Thyroid gland (tissue), 4 donors: ENCODE measurements at regions not wholly inside any gene's neighbourhood (a gene's known extent, or its start where the extent isn't known, plus 50 kb on each side); places are given as distances from the start of the nearest gene placed in this dataset.
"Not testable (repeated sequence)": the region's sequence is repeated elsewhere in the genome, so short reads cannot be mapped to it uniquely, and the experiment has no call there.

Experiments used
- DNase-seq, 2 donors: peaks; one replicate each; pipeline ENCODE4 v3.0.0-alpha.2; 2019
- H3K27ac ChIP-seq, 3 donors: fragments of 200-600 bp; sonication (generic); 1 replicate in 2 of 3; 2 replicates in 1 of 3; pipeline ENCODE4 v1.5.1; 2016 to 2019; ENCODE audit warnings: mild to moderate bottlenecking in 1 of 3, moderate library complexity in 1 of 3
- H3K27me3 ChIP-seq: fragments of 200-600 bp; sonication (generic); one replicate; pipeline ENCODE4 v1.5.1; 2019
- H3K36me3 ChIP-seq, 2 donors: fragments of 200-600 bp; sonication (generic); one replicate each; pipeline ENCODE4 v1.5.1; 2016 to 2019
- H3K4me1 ChIP-seq, 2 donors: fragments of 200-600 bp; sonication (generic); one replicate each; pipeline ENCODE4 v1.5.1; 2017 to 2019
- H3K4me3 ChIP-seq, 3 donors: fragments of 200-600 bp; sonication (generic); replicated peaks in 1 of 3; 1 replicate in 2 of 3; 2 replicates in 1 of 3; pipeline ENCODE4 v1.5.1; 2016; ENCODE audit warnings: mild to moderate bottlenecking in 1 of 3
- H3K9me3 ChIP-seq: fragments of 200-600 bp; sonication (generic); one replicate; pipeline ENCODE4 v1.5.1; 2017
- WGBS, 2 donors: methylation state at CpG; one replicate each; pipeline ENCODE4 v1.1.5; 2017; 5-methylcytosine and 5-hydroxymethylcytosine counted together
- intact Hi-C: fragments of 100-400 bp; cut with DNase I; formaldehyde crosslinking; loops from one replicate; pipeline ENCODE4 v1.15.1; 2023
- TF ChIP-seq, protein P1 (sequence below), 6 experiments: fragments of 200-600 bp in 3 of 6; fragments of 450-650 bp in 3 of 6; sonication (generic) in 3 of 6; IDR thresholded peaks; one replicate each; pipeline ENCODE4 v1.5.1; 2016 to 2019; ENCODE audit warnings: antibody characterized with exemption in 6 of 6, mild to moderate bottlenecking in 2 of 6, inconsistent platforms in 1 of 6, moderate library complexity in 1 of 6

DNA sequence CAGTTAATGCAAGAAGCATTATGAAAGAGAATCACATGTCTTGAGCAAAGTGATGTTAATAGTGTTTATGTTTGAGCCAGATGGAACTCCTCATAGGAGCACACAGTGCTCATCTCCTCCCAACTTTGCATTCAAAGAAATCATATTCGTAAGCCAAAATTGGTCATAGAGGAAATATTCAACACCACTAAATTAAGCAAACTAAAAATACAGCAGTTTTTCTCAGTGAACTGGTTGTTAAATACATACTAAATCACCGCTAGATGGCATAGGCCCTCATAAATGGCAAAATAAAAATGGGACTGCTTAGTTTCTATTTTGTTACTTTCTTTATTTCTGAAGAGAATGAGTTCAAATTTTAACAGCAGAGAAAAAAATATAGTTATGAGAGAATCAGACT lies 114.3 kb downstream of the SYT15 start:
- H3K4me3 ChIP-seq, H3K9me3 ChIP-seq, intact Hi-C loops, H3K4me1 ChIP-seq, H3K36me3 ChIP-seq, DNase-seq, H3K27ac ChIP-seq, H3K27me3 ChIP-seq: not testable (repeated sequence)
- 8 to 29% methylated on average over 1 of the region's 2 CpGs for WGBS, 2 donors
- TF ChIP-seq, protein P1, sequence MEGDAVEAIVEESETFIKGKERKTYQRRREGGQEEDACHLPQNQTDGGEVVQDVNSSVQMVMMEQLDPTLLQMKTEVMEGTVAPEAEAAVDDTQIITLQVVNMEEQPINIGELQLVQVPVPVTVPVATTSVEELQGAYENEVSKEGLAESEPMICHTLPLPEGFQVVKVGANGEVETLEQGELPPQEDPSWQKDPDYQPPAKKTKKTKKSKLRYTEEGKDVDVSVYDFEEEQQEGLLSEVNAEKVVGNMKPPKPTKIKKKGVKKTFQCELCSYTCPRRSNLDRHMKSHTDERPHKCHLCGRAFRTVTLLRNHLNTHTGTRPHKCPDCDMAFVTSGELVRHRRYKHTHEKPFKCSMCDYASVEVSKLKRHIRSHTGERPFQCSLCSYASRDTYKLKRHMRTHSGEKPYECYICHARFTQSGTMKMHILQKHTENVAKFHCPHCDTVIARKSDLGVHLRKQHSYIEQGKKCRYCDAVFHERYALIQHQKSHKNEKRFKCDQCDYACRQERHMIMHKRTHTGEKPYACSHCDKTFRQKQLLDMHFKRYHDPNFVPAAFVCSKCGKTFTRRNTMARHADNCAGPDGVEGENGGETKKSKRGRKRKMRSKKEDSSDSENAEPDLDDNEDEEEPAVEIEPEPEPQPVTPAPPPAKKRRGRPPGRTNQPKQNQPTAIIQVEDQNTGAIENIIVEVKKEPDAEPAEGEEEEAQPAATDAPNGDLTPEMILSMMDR (IDR thresholded peaks at IDR 0.05), result peak in 1 of 6 experiments; percentile 20

DNA sequence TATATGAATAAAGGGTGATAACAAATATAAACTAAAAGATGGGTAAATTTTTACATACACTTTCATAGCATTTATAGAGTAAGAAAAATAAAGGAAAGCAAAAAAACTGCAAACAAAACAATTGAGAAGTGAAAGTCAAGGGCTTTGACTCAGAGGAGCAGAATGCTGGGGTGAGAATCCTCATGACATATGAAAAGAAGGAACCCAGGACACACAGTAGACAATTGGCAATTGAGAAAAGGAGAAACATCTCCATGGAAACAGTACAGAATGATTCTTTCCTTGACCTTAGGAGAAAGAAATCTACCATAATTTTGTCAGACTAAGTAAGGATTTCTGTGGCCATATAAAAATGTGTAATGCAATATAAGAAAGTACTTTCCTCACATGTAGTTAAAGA lies 138.3 kb downstream of the SYT15 start:
- H3K36me3 ChIP-seq, H3K9me3 ChIP-seq, H3K4me3 ChIP-seq, H3K27ac ChIP-seq, DNase-seq, H3K27me3 ChIP-seq, H3K4me1 ChIP-seq, intact Hi-C loops: not testable (repeated sequence)

- H3K36me3 ChIP-seq, DNase-seq, H3K9me3 ChIP-seq, H3K4me3 ChIP-seq, intact Hi-C loops, H3K27ac ChIP-seq, H3K4me1 ChIP-seq, H3K27me3 ChIP-seq: not testable (repeated sequence)
- 88 to 91% methylated on average over 3 of the region's 3 CpGs for WGBS, 2 donors
These were observed 139.1 kb downstream of the SYT15 start for GRCh38 chr10:46718014-46718413.

GRCh38 chr10:46720386-46720785 lies 141.5 kb downstream of the SYT15 start:
- H3K4me1 ChIP-seq, H3K27me3 ChIP-seq, H3K4me3 ChIP-seq, H3K36me3 ChIP-seq, intact Hi-C loops, DNase-seq, H3K9me3 ChIP-seq, H3K27ac ChIP-seq: not testable (repeated sequence)
- no CpG with 5 or more reads among the region's 1 CpG for WGBS, 2 donors
- TF ChIP-seq, protein P1 (IDR thresholded peaks at IDR 0.05), result peak in 1 of 6 experiments; percentile 12

DNA sequence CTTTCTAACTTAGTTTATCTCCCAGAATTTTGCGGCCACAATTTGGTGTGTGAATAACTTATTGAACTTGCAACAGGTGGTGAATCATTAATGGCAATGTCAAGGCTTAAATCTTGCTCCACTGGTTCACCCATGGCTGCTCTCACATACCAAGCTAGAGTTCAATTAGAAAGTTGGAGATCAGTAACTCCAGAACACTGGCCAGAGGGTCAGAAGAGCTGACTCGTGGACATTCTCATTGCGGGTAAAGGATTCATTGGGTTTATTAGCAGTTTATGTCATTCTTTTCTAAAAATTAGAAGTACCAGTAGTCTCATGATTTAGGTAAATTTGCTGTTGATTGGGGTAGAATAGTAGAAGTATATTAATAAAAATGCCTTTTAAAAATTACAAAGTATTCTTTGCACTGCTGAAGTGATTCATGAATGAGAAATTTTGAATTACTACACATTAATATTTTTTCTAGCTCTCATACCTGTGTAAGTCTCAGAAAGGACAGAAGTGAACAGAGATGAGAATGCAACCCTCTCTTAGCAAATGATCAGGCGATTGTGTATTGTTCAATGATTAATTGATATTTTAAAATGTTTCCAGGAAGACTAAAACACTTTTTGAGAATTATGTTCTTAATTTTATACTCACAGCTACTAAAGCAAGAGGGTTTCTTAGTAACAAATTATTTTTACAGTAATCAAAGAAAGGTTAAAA lies 142.0 kb downstream of the SYT15 start:
- H3K36me3 ChIP-seq, H3K4me3 ChIP-seq, intact Hi-C loops, H3K4me1 ChIP-seq, H3K27me3 ChIP-seq, H3K27ac ChIP-seq, DNase-seq, H3K9me3 ChIP-seq: not testable (repeated sequence)
- 85 to 92% methylated on average over 3 of the region's 4 CpGs for WGBS, 2 donors

DNA sequence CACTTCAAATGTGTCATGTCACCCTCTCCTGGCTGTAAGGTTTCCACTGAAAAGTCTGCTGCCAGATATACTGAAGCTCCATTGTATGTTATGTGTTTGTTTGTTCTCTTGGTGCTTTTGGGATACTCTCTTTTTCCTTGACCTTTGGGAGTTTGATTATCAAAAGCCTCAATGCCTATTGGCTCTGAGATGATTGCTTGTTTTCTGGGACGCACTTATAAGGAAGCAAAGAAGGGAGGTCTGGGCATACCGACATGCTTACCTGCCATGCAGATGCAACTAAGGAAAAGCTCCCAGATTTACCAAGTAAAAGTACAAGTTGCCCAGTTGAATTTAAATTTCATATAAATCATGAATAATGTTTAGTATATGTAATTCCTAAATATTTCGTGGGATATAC lies 145.3 kb downstream of the SYT15 start:
- H3K36me3 ChIP-seq, H3K27ac ChIP-seq, DNase-seq, H3K9me3 ChIP-seq, intact Hi-C loops, H3K4me3 ChIP-seq, H3K27me3 ChIP-seq, H3K4me1 ChIP-seq: not testable (repeated sequence)
- WGBS, 2 donors, result 83 to 84% methylated on average over 3 of the region's 3 CpGs

GRCh38 chr10:46728359-46728758 lies 149.4 kb downstream of the SYT15 start:
- H3K36me3 ChIP-seq, DNase-seq, H3K4me1 ChIP-seq, H3K4me3 ChIP-seq, H3K27me3 ChIP-seq, H3K9me3 ChIP-seq, intact Hi-C loops, H3K27ac ChIP-seq: not testable (repeated sequence)

DNA sequence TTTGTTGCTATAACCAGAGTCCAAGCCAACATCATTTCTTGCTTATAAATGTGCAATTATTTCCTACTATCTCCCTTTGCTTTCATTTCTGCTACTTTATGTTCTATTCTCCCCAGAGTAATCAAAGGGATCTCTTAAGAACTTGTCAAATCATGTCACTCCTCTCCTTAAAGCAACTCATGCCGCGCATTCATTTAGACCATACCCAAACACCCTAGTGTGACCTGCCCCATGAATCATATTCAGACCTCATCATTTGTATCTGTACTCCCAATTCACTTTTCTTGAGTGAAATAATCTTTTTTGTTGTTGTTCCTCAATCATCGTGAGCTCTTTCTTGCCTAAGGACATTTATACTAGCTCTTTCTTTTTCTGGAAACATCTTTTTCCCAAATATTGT lies 151.8 kb downstream of the SYT15 start:
- intact Hi-C loops, H3K9me3 ChIP-seq, H3K27me3 ChIP-seq, H3K27ac ChIP-seq, H3K4me1 ChIP-seq, H3K36me3 ChIP-seq, DNase-seq, H3K4me3 ChIP-seq: not testable (repeated sequence)
- WGBS, 2 donors, result 50% methylated on average over 1 of the region's 3 CpGs; no CpG with 5 or more reads in 1 of the 2 donors

- DNase-seq, H3K36me3 ChIP-seq, H3K9me3 ChIP-seq, intact Hi-C loops, H3K4me1 ChIP-seq, H3K27me3 ChIP-seq, H3K27ac ChIP-seq, H3K4me3 ChIP-seq: not testable (repeated sequence)
- WGBS, 2 donors, result no CpG with 5 or more reads among the region's 1 CpG
These were observed 154.8 kb downstream of the SYT15 start for GRCh38 chr10:46733635-46734261.

GRCh38 chr10:46734262-46734642 lies 155.3 kb downstream of the SYT15 start:
- intact Hi-C loops, H3K9me3 ChIP-seq, H3K36me3 ChIP-seq, H3K4me1 ChIP-seq, DNase-seq, H3K27me3 ChIP-seq, H3K4me3 ChIP-seq, H3K27ac ChIP-seq: not testable (repeated sequence)

DNA sequence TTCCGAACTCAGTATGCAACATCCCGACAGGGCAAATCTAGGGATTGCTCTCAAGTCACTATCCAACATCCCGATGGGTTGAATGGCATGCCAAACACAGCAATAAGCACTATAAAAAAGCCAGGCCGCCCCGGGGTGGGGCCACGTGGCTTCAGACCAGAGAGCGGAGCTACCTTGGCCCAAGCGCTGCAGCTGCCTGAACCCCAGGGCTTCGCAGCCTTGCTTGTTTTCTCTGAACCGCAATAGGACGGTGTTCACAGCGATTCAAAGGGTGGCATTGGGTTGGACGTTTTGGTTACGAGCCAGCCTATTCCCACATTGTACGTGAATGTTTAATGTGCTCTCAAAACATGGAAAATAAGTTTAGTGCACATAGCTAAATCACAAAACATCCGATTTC lies 161.0 kb downstream of the SYT15 start:
- H3K27ac ChIP-seq, H3K4me1 ChIP-seq, H3K27me3 ChIP-seq, intact Hi-C loops, H3K36me3 ChIP-seq, H3K9me3 ChIP-seq, H3K4me3 ChIP-seq, DNase-seq: not testable (repeated sequence)
- no CpG with 5 or more reads among the region's 16 CpGs for WGBS, 2 donors
